Right lung (tissue), 2 donors: ENCODE measurements at regions not wholly inside any gene's neighbourhood (a gene's known extent, or its start where the extent isn't known, plus 50 kb on each side); places are given as distances from the start of the nearest gene placed in this dataset.
A peak's percentile ranks its signal among the peaks of the same experiment; 100 is the strongest.

Experiments used
- DNase-seq, 2 donors: peaks; one replicate each; pipeline ENCODE4 v3.0.0-alpha.2; 2013

DNA sequence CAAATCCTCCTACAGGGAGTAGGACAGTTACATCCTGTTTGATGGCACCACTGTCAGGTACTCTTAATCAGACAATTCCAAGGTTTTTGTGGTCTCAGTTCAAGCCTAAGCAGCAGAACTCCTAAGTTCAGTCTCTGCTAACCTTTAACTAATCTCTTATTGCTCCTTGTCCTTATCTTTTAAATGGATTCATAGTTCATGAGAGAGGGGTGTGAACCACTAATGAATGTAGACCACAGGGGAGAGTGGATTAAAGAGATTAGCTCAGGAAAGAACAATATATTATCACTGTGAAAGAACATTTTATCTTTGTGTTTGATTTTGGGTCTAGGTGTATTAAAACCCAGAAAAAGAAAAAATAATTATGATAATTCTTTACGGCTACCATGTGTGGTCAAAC, 168.9 kb downstream of the DCK start:
- DNase-seq: no peak

DNA sequence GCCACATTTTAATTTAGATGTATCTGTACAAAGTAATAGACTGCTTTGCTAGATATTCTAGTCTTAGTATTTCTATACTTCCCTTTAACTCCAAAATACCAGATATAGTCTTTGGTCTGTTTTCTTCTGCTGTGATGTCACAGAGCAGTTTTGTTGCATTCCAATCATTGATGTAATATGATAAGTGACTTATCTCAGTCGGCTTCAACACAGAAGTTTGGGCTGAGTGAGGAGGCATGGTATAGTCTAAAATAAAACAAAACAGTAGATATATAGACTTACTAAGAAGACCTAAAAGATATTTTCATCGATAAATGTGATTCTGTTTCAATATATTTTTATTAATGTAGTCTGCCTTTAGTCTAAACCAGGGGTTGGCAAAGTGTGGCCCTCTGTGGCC, 169.9 kb downstream of the DCK start:
- DNase-seq: no peak

DNA sequence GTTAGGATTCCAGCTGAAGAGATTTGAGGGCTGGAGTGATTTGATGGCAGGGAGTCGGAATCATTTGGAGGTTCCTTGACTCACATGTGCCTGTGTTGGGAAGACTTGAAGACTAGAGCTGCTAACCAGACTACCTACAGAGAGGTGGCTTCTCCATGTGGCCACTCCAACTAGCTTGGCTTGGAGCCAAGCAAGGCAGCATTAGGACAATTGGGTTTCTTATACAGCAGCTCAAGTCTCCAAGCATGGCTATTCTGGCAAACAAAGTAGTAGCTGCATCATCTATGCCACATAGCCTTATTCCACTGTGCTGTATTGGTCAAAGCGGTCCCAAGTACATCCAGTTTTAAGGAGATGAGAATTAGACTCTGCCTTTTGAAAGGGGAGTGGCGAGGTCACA, 171.7 kb upstream of the SLC4A4 start:
- DNase-seq: no peak

DNA sequence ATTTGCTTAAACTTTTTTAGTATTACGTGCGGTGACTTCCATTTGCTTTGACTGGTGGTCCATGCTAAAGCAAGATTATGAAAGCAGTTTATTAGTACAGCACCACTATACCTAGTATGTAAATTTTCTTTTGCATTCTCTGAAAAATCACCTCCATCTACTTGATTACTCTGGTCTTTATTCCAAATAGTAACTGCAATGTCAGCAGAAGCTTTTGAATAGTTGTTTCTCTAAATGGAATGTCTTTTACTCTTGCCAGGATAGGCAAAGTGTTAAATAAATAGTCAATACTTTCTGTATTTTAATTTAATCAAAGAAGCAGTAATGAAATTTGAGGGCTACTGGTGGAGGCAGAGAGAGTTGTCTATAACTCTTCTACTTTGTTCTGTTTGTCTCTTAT, 167.2 kb upstream of the SLC4A4 start:
- no peak for DNase-seq

DNA sequence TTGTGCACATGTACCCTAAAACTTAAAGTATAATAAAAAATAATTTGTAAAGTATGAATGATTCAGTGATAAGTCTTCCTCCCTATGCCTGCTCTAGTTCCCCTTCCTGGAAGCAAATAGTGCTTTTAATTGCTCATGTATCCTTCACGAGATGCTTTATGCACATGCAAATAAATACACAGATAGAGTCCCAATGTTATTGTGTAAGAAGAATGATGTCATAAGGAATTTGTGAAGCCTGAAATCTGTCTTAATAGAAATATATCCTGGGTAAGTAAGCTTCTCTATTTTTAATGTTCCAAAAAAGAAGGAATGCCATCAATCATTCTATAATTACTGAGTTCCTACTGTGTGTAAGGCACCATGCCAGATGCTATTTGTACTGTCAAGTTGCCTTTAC, 157.5 kb upstream of the SLC4A4 start:
- DNase-seq: no peak

DNA sequence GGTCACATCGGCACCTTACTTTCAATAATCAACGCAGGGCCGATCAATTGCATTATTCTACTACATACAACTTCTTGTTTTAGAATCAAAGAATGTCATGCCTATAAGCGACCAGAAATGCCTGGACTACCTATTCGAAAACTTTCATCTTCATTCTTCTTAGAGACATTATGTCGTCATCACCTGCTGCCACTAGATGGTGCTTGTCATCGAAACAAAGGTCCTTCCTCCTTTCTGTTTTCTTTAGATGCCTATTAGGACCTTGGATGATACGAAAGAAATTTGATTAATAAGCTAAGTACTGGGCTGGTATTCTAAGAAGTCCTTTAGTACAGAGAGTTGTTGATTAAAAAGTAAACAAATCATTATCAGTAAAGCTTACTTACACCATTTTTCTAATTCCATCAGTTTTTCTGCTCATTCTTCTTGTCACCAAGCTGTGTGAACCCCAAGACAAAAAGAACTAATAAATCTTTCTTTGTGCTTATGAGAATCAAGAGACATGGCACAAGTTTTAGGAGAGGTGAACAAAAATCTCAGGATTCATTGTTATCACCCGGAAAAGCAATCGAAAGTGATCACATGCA, 154.5 kb upstream of the SLC4A4 start:
- DNase-seq: peak in 1 of 2 donors; percentile 58

DNA sequence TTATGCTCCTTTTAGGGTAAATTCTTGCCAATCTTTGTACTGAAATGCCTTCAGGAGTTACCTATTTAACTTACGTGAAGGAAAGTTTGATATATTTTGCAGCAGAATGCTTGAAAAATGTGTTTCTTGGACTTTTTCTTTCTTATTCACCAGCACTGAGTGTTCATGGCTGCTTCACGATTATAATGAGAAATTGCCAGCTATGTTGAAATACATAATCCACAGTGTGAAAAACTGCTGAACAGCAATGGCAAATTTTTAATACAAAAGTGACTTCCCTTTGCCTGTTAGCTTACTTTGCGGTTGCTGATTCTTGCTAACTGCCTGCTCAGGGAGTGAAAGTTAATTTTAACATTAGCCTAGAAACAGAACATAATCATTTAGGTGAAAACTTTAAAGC, 153.8 kb upstream of the SLC4A4 start:
- DNase-seq: no peak

DNA sequence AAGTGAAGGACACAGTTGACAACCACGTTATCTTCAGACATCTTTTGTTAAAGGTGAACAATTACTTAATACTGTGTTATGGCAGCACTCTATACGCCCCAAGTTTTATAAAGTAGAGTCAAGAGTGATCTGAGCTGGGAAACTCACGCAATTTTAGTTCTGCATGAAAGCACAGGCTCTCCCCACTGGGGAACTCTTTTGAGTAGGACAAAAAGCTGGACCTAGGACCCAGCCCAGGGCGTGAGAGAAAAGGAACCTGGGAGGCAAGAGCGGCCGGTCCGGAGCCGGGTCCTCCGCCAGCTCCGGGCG, 152.6 kb upstream of the SLC4A4 start:
- no peak for DNase-seq

DNA sequence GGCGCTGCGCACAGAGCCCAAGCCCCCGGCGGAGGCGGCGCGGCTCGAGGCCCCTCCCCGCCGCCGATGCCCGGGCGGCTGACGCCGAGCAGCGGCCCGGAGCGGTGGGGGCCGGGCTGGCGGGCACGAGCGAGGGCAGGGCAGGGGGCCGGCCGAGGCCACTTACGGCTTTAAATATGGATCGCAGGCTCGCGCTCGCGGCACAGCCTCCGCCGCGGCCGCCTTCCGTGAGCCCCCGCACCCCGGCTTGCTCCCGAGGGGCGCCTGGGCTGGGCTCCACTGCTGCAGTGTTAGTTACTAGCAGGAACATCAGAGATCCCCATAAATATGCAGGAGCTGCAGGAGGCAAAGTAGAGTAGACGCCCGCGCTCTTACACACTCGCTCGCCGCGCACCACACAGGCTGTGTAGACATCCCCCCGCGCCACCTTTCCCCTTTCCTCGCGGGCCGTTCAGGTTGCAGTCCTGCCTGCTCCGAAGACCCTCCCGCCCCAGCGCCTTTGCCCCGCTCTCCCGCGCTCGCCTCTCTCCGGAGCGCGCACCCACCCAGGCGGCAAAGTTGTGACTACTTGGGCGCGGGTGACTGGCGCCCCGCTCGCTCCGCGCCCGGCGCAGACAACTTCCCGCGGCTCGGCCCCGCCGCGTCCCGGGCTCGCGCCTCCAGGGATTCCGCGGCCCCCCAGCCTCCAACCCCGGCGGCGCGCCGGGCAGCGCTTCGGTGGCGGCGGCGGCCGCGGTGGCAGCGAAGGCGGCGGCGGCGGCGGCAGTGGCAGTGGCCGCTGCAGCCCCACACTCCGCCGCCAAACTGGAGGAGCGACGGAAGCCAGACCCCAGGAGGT, 152.0 kb upstream of the SLC4A4 start:
- DNase-seq: peak; percentile 75 to 79

DNA sequence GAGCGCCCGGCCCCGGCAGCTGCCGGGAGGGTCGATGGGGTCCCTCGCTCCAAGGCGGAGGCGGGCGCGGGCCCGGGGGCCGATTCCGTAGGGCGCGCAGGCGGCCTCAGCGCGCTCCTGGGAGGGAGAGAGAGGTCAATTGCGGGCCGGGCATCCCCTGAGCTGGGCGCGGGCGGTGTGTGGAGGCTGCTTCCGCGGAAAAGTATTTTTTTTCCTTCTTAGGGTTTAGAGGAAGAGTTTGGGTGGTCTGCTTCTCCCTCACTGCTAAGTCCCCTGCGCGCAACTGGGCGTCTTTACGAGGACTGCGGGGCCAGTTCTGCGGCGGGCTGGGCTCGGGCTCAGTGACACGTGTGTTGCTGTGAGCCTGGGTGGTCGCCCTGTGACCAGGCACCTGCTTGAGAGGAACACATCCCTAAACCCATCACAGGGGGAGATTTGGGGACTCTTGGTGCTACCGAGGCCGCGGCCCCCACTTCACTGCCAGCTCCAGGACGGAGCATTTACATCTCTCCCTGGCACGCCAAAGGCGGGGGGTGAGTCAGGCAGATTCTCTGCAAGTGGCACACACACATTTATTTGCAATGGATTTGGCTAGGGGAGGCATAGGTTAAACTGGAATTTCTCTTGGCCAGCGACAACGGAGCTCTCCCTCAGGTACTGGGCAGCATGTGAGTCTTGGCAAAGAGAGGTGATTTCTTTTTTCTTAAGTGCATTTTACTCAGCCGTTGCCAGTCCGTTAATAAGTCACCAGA, 151.2 kb upstream of the SLC4A4 start:
- peak; percentile 51 to 57 for DNase-seq

DNA sequence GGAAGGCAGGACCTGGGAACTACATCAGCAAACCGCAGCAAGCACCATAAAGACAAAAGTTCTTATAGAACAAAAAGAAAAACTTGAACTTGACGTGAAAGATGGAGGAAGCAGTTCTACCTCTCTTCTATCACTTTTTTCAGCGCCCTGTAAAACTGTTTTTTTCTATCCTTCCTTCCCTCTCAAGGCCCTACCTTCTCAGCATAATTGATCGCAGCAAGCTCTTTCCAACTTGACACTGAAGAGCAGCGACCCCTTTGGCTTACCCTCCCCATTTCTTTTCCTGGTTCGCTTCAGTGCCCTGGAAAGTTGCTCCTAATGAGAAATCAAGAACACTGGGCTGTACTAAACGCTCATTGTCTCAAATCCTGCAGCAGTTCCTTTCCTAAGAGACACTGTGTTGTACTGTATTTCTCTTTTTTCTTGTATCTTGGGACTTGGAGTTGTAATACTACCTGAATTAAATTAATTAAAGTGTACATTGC, 150.6 kb upstream of the SLC4A4 start:
- no peak for DNase-seq

DNA sequence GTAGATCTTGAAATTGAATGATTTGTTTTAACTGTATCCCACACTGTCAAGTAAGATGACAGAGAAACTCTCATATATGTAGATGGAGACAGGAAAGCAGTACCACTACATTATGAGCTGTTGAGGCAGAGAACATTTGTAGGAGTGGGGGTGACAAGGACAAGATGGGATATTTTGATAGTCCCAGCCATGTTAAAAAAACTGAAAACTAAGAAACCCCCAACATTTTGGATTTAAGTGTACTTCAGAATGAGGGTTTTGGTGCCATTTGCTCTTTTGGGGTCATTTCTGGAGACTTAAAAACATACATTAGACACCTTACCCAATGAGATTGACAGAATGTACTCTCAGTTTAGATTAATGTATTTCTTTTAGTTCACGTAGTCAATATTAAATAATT, 149.9 kb upstream of the SLC4A4 start:
- DNase-seq: no peak

DNA sequence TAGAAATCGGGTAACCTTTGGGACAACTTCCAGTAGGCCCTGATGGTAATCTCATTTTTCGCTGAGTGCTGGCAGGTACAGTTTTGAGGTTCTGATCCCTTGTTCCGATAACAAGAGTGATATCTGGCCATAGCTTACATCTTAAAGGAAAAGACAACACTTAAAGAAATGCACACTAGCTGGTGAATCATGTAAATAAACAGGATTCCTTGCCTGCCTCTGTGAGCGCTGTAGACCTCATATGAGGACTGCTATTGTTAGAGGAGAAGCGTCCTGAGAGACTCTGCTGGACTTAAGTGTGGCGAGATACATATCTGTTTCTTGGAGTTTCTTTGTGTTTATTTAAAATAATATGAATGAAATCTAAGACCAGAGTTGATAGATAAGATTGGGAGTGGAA, 149.3 kb upstream of the SLC4A4 start:
- no peak for DNase-seq

DNA sequence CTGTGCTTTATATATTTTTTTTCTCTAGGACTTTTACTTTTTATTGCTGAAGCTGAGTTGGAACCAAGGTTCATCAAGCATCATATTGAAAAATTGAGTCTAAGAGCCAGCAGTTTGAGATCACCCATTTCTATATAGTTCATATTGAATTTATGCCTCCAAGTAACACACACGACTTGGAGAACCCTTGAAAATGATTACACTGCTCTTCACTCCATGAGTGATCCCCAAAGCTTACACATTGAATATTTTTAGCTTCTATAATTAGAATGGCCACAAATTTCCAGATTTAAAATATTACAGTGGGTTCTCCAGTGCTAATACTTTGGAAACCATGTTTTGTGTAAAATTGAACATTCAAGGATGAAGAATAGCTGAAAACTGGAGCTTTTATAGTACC, 144.4 kb upstream of the SLC4A4 start:
- DNase-seq: no peak

DNA sequence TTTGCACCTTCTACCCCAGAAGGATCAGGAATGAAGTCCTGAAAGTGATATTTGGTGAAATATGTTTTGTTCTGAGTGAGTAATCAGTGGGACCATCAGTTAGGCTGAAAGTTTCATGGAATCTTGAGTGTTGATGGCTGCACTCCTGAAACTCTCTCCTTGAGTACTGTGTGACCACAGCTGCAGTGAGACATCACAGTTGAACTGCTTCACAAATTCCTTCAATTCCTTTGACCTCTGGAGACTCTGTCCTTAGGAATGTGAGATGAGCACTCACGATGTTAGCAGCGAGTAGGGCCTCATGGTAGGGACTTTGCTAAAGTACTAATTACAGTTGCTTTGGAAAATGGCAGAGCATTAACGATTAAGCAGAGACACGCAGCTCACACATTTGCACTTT, 142.9 kb upstream of the SLC4A4 start:
- no peak for DNase-seq

DNA sequence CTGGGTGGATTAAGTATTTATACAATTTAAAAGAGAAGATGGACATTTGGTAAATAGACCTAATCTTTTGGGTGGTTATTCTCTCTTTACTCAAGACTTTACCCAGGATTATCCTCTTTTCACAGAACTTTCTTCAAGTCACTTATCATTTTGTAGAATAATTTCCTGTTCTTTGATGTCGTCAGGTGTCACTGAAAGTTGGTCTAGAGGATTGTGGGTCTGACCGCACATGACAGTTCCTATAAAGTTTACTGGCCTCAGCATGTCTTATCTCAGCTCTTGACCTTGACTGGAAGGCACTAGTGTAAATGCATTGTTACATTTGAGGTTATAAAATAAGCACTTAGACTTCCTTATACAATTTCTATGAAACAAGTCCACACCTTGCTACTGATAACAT, 139.9 kb upstream of the SLC4A4 start:
- no peak for DNase-seq

DNA sequence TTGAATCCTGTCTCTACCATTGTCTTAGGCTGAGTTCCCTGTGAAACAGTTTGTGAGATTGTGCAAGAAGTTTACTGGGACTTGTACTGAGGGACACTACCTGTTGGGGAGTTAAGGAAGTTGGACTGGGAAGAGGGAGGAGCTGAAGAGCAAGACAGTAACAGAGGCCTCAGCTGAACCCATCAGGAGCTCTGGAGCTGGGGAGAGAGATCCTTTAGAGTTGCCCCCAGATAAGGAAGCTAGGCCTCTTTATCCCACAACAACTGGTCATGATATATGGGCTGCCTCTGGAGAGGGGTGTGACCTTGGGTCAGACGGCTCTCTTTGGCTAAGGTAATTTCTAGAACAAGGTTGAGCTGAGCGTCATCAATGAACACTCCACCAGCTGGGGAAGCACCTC, 137.8 kb upstream of the SLC4A4 start:
- no peak for DNase-seq

DNA sequence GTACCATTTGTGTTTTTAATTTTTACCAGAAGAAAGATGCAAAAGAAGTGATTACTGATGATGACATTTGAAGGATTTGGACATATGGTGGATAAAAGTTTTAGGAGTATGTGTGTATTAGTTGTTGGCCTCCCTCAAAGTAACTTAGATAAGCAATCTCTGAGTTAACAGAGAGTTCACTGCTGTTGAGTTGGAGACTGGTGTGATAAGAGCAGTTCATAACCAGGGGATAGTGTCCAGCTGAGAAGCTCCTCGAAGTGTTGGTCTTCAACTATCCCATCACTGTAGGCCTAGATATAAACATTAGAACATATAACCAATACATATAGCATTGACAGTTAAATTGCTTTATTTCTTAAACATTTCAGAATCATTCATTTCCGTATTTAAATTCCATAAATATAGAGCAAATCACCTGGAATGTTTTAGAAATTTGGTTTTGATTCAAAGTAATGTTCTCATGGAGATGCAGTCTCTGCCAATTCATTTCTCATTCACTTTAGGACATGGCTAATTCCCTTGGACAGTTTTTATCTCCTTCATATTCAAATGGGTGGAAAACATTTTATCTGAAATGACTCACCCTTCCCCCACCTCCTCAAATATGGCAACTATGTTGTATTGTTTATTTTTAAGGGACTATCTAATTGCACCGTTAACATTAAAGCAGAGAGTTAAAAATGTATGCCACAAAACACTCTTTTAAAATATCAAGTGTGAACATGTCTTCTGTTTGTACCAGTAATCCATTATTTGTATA, 136.8 kb upstream of the SLC4A4 start:
- DNase-seq: no peak

DNA sequence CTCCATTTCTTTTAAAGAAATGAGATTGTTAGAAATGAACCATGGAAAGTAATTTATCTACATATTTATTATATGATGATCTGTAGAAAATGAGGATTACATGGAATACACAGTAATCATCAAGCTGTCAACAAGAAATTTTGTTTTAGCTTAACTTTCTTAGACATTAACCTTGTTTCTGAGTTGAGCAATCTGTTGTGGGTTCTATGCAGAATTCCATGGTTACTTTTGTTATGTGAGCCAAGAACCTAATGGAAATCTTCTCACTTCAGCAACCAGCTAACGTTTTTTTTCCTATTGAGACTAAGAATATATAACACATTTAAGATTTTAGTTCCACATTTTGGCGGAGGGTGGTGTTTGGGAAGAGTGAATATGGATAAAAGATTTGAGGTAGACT, 136.1 kb upstream of the SLC4A4 start:
- no peak for DNase-seq

DNA sequence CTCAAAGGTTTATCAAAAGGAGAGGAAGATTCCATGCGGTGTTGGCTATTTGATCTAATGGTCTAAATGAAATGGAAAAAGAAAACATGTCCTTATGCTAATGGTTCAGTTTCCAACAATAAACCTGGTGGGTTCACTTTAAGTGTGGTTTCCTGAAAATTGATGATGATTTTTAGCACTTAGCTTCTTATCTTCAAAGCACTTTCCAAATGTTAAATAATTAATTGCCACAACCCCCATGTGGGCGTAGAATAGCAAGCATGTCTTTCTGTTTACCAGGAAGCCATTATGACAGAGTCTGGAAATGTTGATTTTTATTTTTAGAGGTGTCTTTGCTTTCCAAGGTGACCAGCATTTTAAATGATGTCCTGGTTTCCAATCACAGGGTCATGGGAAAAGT, 134.8 kb upstream of the SLC4A4 start:
- DNase-seq: no peak

DNA sequence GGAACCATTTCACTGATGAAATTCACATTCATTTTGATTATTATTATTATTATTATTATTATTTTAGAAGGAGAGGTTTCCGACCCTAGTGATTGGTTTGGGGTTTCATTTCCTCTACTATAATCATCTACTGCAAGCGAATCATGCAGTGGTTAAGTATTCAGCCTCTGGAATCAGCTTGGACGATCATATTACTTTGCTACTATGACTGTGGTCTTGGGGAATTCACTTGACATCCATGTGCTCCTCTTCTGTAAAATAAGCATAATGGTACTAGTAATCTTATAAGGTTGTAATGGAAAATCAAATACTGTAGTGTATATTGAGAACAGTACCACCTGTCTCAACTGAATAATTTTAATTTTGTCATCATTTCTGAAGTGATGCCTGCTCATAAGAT, 132.1 kb upstream of the SLC4A4 start:
- DNase-seq: no peak

DNA sequence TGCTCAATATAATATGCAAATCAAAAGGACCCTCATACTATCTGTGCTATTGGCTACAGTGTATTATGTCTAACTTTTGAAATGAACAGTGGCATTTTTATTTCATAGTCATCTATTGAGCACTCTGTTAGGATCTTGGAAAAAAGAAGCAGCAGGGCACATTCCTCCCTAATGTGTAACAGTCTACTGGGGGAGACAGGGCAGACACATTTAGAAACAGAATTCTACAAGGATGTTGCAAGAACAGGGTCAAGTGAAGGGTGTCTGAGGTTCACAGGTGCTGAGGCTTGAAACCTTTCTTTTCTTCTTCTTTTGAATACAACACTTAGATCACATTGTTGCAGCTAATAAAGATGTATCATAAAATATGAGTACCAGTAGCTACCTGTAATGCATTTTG, 129.7 kb upstream of the SLC4A4 start:
- DNase-seq: no peak
